ENCODE measurements at regions not wholly inside any gene's neighbourhood (a gene's known extent, or its start where the extent isn't known, plus 50 kb on each side); places are given as distances from the start of the nearest gene placed in this dataset.

GRCh38 chr6:41425511-41425910 lies 90.1 kb downstream of the NCR2 start:
- H3K4me3 Mint-ChIP-seq = no peak overlapping the region
- ATAC-seq = no peak
- DNase-seq = no peak
- H3K27ac Mint-ChIP-seq = no peak overlapping the region
- H3K9me3 Mint-ChIP-seq = no peaks in the 10 kb centered on the region
- H3K4me1 Mint-ChIP-seq = peaks cover 19% of the 10 kb centered on the region
- H3K27me3 Mint-ChIP-seq = peaks cover 43% of the 10 kb centered on the region

DNA sequence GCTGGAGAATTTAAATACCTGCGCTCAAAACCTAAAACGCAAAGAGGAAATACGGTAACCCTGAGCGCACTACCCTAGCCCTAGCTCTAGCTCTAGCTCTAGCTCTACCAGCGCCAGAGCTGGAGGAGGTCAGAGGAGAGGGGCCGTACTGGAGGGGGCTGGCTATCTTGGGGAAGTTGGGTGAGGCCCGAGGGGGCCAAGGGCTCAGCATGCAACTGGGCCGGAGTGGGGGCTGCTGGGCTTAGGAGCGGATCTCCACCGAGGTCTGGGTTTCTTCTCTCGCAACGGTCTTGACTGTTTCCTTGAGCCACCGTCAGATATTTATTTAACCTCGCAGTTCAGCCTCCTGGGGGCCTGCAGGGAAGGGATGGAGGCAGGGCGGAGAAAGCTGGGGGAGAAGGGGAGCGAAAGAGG lies 91.0 kb downstream of the NCR2 start:
- H3K4me3 Mint-ChIP-seq = no peak overlapping the region
- H3K4me1 Mint-ChIP-seq = peaks cover 19% of the 10 kb centered on the region
- no peak overlapping the region for H3K27ac Mint-ChIP-seq
- peak; percentile 47 for ATAC-seq
- peaks cover 45% of the 10 kb centered on the region for H3K27me3 Mint-ChIP-seq
- peak; percentile 36 to 43 for DNase-seq
- H3K9me3 Mint-ChIP-seq = no peaks in the 10 kb centered on the region

DNA sequence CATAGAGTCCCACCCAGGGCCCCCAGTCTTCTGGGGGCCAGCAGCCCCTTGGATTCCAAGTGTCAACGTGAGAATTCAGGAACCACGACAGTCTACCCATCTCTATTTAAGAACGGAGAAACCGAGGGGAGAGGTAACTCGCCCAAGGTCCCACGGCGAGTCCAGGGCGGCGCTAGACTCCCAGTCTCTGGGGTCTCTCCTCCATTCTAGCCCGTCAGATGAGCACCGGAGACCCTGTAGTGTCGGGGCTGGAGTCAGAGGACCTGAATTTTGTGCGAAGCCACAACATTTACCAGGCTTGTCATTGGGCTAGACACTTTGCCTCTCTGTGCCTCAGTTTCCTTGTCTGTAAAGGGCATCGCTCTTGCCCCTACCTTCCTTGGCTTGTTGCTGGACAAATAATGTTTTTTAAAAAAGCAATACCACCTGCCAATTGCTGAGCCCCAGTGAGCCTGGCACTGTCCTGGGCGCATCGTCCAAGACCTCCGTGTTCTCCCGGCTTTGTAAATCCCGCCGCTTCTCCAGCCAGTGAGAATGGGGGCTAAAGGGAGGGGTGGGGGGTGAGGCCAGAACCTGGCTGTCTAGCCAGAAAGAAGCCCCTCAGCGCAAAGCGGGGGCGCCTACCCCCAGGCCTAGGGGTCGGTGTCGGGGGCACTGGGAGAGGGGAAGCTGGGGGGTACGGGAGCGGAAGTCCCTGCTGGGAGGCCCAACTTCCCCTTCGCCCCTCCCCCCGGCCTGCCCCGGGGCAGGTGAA lies 91.7 kb downstream of the NCR2 start:
- ATAC-seq (no peak), DNase-seq (no peak)
- Mint-ChIP-seq H3K4me1 (peaks cover 19% of the 10 kb centered on the region), H3K4me3 (no peak overlapping the region), H3K27me3 (peaks cover 45% of the 10 kb centered on the region), H3K9me3 (no peaks in the 10 kb centered on the region), H3K27ac (no peak overlapping the region)

DNA sequence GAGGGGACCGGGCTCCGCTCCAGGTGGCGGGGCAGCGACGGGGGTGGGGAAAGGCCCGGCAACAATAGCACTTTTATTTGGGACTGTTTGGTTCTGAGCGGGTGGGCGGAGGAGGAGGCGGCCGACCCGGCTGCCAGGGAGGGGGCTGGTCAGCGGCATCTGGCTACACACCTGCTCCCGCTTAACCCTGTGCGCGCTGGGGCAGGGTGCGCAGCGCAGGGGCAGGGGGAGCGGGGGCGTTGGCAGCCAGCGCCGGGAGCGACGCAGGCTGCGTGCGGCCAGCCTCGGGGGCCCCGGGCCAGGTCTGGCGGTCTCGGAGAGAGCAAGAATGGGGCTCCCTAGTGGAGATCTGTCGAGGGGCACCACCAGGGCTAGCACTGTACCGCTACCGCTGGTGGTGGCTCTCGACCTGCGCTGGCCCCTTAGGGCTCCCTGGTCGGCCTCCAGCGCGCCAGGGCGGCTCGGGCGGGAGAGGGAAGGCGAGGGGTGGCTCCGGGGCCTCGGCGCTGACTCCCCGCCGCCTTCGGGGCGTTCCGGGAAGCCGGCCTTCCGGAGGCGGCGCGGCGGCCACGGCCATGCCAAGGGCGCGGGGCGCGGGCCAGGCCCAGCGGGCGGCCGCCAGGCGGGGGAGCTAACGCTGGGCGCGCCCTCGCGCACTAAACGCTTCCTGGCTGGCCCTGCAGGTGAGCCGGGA lies 92.4 kb downstream of the NCR2 start:
- peak overlapping the region in 1 of 2 donors; percentile 35 for H3K27ac Mint-ChIP-seq
- no peak overlapping the region for H3K4me3 Mint-ChIP-seq
- H3K4me1 Mint-ChIP-seq = peaks cover 19% of the 10 kb centered on the region
- ATAC-seq (peak; percentile 75), DNase-seq (peak; percentile 56 to 58)
- no peaks in the 10 kb centered on the region for H3K9me3 Mint-ChIP-seq
- peaks cover 45% of the 10 kb centered on the region for H3K27me3 Mint-ChIP-seq

- DNase-seq = no peak
- H3K4me3 Mint-ChIP-seq = peak overlapping the region; percentile 67 to 79
- peaks cover 50% of the 10 kb centered on the region for H3K27me3 Mint-ChIP-seq
- H3K27ac Mint-ChIP-seq = peak overlapping the region in 1 of 2 donors; percentile 17
- H3K9me3 Mint-ChIP-seq = no peaks in the 10 kb centered on the region
- ATAC-seq = no peak
- peaks cover 19% of the 10 kb centered on the region for H3K4me1 Mint-ChIP-seq
Measured at GRCh38 chr6:41428336-41428995, 93.1 kb downstream of the NCR2 start.

DNA sequence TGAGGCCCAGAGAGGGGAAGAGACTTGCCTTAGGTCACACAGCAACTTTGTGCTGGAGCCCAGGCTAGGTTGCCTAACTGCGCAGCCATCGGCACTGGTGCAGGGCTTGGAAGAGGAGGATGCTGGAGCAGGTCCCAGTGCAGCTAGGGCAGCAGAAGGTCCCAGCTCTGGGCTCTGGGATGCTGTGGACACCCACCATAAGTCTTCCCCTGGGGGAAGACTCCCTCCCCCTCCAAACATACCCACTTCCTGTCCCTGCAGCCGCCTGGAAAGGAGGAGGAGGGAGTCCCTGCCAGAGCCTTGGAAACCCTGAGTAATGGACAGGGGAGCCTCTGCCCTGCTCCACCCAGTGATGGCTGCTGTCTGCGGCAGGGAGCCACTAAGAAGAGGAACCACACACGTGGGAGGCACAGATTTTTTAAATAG lies 93.6 kb downstream of the NCR2 start:
- Mint-ChIP-seq H3K9me3 (no peaks in the 10 kb centered on the region), H3K27ac (peak overlapping the region in 1 of 2 donors; percentile 17), H3K27me3 (peaks cover 55% of the 10 kb centered on the region), H3K4me3 (peak overlapping the region; percentile 67 to 79), H3K4me1 (peaks cover 19% of the 10 kb centered on the region)
- DNase-seq = peak; percentile 24 to 67
- peak; percentile 64 for ATAC-seq

GRCh38 chr6:41429506-41430504 lies 94.4 kb downstream of the NCR2 start:
- no peak for DNase-seq
- peaks cover 19% of the 10 kb centered on the region for H3K4me1 Mint-ChIP-seq
- H3K27ac Mint-ChIP-seq = peak overlapping the region in 1 of 2 donors; percentile 7
- no peaks in the 10 kb centered on the region for H3K9me3 Mint-ChIP-seq
- peaks cover 55% of the 10 kb centered on the region for H3K27me3 Mint-ChIP-seq
- H3K4me3 Mint-ChIP-seq = peak overlapping the region; percentile 18 to 60
- no peak for ATAC-seq

GRCh38 chr6:41430875-41431274 lies 95.5 kb downstream of the NCR2 start:
- ATAC-seq (no peak), DNase-seq (no peak)
- Mint-ChIP-seq H3K4me3 (no peak overlapping the region), H3K9me3 (no peaks in the 10 kb centered on the region), H3K27me3 (peaks cover 55% of the 10 kb centered on the region), H3K4me1 (peaks cover 19% of the 10 kb centered on the region), H3K27ac (no peak overlapping the region)

GRCh38 chr6:41432280-41432679 lies 96.9 kb downstream of the NCR2 start:
- H3K9me3 Mint-ChIP-seq = no peaks in the 10 kb centered on the region
- peaks cover 55% of the 10 kb centered on the region for H3K27me3 Mint-ChIP-seq
- H3K27ac Mint-ChIP-seq = no peak overlapping the region
- DNase-seq = no peak
- H3K4me1 Mint-ChIP-seq = peaks cover 19% of the 10 kb centered on the region
- H3K4me3 Mint-ChIP-seq = no peak overlapping the region
- ATAC-seq = no peak

GRCh38 chr6:41434803-41435481 lies 99.5 kb downstream of the NCR2 start:
- Mint-ChIP-seq H3K27ac (no peak overlapping the region), H3K9me3 (peaks cover 6 to 10% of the 10 kb centered on the region in 2 donors), H3K4me3 (no peak overlapping the region), H3K27me3 (peaks cover 40% of the 10 kb centered on the region), H3K4me1 (peaks cover 17% of the 10 kb centered on the region)
- DNase-seq = no peak
- ATAC-seq = no peak

- no peak overlapping the region for H3K4me3 Mint-ChIP-seq
- DNase-seq = no peak
- no peak overlapping the region for H3K27ac Mint-ChIP-seq
- H3K27me3 Mint-ChIP-seq = peaks cover 13% of the 10 kb centered on the region
- peaks cover 40% of the 10 kb centered on the region for H3K4me1 Mint-ChIP-seq
- H3K9me3 Mint-ChIP-seq = peaks cover 6 to 12% of the 10 kb centered on the region in 2 donors
- ATAC-seq = no peak
Measured at GRCh38 chr6:41437604-41438003, 102.2 kb downstream of the NCR2 start.

- no peak for DNase-seq
- H3K4me1 Mint-ChIP-seq = peaks cover 44% of the 10 kb centered on the region
- peaks cover 8% of the 10 kb centered on the region for H3K27me3 Mint-ChIP-seq
- no peak for ATAC-seq
- peak overlapping the region in 1 of 2 donors; percentile 66 for H3K27ac Mint-ChIP-seq
- no peak overlapping the region for H3K4me3 Mint-ChIP-seq
- H3K9me3 Mint-ChIP-seq = peaks cover 6 to 12% of the 10 kb centered on the region in 2 donors
Measured at GRCh38 chr6:41438746-41439145, 103.3 kb downstream of the NCR2 start.

DNA sequence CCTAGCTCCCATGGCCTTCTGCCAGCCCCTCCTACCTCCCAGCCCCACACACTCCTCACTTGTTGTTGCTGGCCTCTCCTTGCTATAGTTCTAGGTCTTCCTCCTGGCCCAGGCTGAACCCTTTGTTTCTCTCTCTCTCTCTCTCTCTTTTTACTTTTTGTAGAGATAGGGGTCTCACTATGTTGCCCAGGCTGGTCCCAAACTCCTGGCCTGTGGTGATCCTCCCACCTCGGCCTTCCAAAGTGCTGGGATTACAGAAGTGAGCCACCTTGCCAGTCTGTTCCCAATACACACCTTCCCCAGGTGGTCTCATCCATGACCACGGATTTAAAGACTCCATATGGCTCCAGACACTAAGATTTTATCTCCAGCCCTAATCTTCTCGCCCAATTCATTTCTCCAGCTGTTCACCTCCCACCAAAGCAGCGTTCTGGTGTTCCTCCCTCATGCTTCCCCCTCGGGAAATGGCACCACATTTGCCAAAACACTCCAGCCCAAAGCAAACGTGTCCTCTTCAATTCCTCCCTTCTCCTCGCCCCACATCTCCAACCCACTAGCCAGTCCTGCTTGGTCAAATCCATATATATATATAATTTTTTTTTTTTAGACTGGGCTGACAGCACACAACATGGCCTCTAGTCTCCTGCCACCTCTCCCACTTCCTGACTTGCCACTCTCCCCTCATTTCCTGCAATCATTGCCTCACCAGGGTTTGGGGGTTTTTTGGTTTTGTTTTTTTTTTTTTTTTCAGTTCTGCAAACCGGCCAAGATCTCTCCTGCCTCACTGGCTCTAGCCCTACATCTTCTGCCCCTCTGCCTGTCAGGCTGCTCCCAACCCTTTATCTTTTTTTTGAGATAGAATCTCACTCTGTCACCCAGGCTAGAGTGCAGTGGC lies 104.4 kb downstream of the NCR2 start:
- DNase-seq = peak; percentile 25 to 69
- H3K27ac Mint-ChIP-seq = peak overlapping the region; percentile 96 to 97
- H3K4me3 Mint-ChIP-seq = peak overlapping the region; percentile 18 to 35
- H3K4me1 Mint-ChIP-seq = peaks cover 44% of the 10 kb centered on the region
- H3K27me3 Mint-ChIP-seq = peaks cover 16% of the 10 kb centered on the region
- ATAC-seq = peak; percentile 85
- H3K9me3 Mint-ChIP-seq = peaks cover 6 to 12% of the 10 kb centered on the region in 2 donors
